HG03520 (cell line): ENCODE measurements at regions not wholly inside any gene's neighbourhood (a gene's known extent, or its start where the extent isn't known, plus 50 kb on each side); places are given as distances from the start of the nearest gene placed in this dataset.
"Not testable (repeated sequence)": the region's sequence is repeated elsewhere in the genome, so short reads cannot be mapped to it uniquely, and the experiment has no call there.

Experiments
- ATAC-seq: cut with Tn5 transposase; IDR thresholded peaks from one replicate; pipeline ENCODE4 v1.9.1; 2021; ENCODE audit warnings: mild to moderate bottlenecking, moderate library complexity; ENCODE audit not compliant: unreplicated experiment

- ATAC-seq = not testable (repeated sequence)
These were observed 315.6 kb downstream of the DMAC1 start for GRCh38 chr9:7484014-7484413.

- ATAC-seq = no peak
These were observed 318.0 kb downstream of the DMAC1 start for GRCh38 chr9:7481570-7481969.

DNA sequence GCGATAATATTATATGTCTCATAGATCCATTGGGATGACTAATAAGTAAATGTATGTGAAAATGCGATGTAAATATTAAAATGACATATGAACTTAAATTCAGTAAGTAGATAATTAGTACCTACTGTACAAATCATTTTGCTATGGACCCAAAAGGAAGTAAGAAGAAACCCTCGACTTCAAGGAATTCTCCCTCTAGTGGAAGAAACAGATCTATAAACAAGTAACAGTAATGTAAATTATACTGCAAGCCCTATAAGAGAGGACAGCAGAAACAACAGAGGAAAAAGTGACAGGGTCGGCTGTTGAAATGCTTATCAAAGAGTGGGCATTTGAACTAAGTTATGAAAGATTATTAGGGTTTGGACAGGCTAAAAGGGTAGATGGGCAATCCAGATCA, 320.3 kb downstream of the DMAC1 start:
- no peak for ATAC-seq

GRCh38 chr9:7478646-7479045, 320.9 kb downstream of the DMAC1 start:
- no peak for ATAC-seq

DNA sequence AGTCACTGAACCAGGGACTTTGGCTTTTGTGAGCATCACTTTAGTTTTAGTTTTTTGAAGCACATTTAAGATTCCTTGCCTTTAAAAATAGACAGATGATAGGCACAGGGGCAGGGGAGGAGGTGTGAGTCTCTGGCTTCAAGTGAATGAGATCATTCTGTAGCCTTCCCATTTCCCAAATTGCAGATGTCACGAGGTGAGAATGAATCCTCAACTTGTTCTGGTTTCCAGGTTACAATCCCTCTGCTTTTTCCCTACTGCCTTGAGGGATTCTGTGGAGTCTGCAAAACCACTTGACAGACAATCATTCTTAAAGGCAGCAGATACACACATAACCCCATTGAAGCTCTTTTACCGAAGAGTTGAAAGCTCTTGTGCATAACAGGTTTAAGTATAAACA, 332.4 kb downstream of the DMAC1 start:
- ATAC-seq = no peak

GRCh38 chr9:7461791-7462190, 337.8 kb downstream of the DMAC1 start:
- ATAC-seq = no peak

GRCh38 chr9:7456793-7457530, 342.6 kb downstream of the DMAC1 start:
- ATAC-seq = no peak

DNA sequence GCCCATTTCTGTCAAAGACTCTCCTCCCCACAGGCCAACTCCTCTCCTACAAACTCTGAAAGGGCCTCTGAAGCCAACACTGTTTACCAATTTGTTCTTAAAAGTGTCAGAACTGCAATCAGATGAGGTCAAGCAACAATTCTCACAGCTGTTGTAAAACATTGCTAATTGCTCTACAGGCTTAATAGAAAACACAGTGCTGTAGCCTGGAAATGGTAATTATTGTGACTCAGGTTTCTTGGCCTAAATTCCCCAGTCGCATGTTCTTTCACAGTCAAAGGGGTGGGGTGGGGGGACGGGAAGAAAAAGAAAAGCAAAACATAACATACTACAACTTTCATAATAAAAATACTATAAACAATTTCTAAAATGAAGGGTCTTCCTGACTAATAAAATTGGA, 343.2 kb downstream of the DMAC1 start:
- ATAC-seq = no peak

GRCh38 chr9:7454624-7455023, 345.0 kb downstream of the DMAC1 start:
- no peak for ATAC-seq

DNA sequence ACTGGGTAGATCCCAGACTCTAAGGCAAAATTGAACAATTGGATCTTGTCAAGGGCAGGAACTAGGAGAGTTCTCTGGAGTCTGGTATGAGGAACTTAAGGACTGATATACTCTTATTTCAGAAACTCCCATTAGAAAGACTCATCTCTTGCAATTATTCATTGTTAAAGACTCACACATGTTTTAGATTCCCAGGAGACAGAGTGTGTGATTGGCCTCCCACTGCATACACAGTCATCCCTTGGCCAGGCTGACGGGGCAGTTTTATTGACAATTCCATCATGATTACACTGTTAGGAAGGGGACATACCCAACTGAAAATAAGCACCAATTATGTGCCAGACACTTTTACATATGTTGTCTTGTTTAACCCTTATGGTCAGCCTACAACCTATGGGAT, 347.2 kb downstream of the DMAC1 start:
- no peak for ATAC-seq

GRCh38 chr9:7451062-7451461, 348.5 kb downstream of the DMAC1 start:
- ATAC-seq = no peak

DNA sequence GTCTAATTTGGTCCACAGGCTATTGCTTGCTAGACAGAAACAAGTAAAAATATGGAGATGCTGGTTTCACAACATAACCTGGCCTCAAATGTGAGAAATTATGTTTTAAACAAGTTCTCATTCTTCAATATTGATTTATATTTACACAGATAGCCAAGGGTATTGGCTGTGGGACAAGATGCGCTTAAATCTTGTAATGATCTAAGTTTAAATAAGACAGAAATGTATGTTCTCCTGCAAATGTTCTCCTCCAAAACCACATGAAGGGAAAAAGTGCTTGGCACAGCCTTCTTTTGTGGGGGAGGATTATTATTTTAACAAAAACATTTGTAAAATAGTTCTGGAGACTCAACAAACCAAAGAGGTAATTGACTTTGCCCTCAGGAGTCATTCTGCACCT, 356.0 kb downstream of the DMAC1 start:
- ATAC-seq = no peak

GRCh38 chr9:7439355-7439995, 360.1 kb downstream of the DMAC1 start:
- no peak for ATAC-seq

GRCh38 chr9:7436754-7437153, 362.8 kb downstream of the DMAC1 start:
- no peak for ATAC-seq

DNA sequence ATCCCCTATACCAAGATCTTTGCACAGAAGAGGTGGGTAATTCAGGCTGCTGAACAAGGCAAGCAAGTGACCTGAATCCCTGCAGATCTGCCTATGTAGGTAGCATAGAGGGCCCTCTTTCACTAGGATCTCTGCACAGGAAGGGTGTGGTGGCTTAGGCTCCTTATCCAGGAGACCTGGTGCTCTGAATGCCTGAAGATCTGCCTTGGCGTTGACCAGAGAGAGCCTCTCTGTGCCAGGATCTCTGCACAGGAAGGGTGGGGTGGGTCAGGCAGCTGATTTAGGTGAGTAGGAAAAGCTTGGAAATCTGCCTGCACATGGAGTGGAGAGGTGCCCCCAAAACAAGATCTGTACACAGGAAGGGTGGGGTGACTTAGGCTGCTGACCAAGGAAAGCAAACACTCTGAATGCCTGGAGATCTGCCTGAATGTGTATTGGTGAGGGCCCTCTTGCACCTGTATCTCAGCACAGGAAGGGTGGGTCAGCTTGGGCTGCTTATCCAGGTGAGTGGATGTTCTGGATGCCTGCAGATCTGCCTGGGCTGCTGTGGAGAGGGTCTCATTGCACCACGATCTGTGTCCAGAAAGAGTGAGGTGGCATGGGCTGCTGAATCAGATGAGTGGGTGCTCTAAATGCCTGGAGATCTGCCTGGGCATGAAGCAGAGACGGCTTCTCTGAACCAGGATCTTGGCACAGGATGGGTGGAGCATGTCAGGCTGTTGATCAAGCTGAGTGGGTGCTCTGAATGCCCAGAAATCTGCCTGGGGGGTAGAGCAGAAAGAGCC, 365.9 kb downstream of the DMAC1 start:
- no peak for ATAC-seq

DNA sequence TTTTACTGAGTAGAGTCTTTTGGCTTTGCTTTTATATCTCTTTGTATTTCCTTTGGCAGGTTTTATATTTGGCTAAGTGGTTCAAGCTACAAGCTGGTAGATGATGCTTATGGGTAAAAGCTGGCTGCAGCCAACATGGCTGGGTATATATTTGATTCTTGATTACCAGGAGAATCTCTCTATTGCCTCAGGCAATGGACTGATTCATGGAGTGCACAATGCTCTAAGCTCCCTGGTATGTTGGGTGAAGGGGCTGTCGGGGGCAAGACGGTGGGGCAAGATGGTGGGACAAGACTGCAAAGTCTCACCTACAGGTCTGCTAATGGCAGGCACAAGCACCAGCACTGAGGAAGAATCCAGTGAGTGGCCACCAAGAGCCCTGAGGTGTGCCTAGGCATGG, 366.6 kb downstream of the DMAC1 start:
- ATAC-seq = no peak

DNA sequence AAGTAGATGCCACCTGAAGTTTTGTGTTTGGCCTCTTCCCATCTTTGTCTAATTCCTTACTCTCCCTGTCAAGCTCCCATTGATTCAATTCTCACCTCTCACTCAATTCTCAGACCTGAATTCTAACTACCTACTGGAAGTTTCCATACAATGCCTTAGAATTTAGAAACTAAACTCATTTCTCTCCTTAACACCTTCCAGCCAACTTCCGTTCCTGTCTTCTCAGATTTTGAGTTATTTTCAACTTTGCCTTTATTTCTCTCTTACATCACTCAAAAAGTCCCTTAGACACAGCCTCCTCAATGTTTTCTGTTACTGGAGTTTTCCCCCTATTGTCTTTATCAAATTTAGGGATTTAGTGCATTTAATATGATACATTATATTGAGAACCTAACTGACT, 382.2 kb downstream of the DMAC1 start:
- not testable (repeated sequence) for ATAC-seq

DNA sequence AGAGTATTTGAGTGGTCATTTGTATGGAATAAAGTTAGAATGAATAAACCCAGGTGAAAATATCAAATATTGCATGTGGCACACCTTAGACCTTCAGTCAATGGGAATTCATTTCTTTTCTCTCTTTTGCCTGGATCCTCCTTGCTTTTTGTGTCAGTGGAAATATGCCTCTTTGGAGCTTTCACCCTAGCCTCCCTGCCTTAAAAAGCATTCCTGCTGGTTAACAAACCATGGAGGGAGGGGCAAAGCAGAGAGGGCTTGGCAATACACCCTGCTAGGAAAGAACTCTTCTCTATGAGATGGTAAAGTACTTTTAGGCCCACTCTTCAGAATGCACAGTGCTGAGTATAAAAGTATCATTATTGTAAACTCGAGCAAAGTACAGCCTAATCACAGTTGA, 383.7 kb downstream of the DMAC1 start:
- no peak for ATAC-seq

- ATAC-seq = no peak
These were observed 390.7 kb downstream of the DMAC1 start for GRCh38 chr9:7408845-7409244.

DNA sequence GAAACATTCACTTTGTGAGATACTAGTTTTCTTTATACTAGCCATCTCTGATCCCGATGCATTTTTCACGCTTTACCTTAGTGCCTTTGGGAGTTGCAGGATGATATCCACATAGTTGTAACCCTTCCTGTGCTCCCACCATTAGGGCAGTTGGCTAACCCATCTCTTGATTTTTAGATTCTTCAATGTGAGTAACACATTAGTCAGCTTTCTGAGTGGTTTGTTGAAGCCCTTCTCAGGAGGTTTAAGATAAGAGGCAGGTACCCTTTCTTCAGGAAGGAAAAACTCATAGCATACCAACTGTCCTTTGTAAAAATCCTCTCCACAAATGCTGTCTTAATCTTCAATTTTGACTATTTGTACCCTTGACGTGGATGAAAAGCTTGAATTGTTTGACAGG, 392.3 kb downstream of the DMAC1 start:
- no peak for ATAC-seq

DNA sequence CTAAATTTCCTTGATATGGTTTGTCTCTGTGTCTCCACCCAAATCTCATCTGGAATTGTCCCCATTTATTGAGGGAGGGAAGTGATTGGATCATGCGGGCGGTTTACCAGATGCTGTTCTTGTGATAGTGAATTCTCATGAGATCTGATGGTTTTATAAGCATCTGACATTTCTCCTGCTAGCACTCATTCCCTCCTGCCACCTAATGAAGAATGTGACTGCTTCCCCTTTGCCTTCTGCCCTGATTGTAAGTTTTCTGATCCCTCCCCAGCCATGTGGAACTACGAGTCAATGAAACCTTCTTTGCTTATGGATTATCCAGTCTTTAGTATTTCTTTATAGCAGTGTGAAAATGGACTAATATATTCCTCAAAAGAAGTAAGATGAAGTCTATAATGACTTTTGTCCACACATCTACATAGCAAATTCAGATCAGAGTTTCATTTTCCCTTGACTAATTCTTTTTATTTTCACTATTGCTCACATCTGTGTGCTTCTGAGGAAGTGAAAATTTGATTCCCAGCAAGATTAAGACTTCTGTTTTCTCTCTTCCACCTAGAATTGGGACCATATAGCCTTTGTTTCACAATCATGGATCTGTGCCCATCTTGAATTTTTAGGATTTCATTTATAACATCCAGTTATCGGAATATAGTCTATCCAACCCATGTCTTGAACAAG, 393.5 kb downstream of the DMAC1 start:
- peak; percentile 88 for ATAC-seq
